GM11168 (cell line): ENCODE measurements at regions not wholly inside any gene's neighbourhood (a gene's known extent, or its start where the extent isn't known, plus 50 kb on each side); places are given as distances from the start of the nearest gene placed in this dataset.

Experiments
- in situ Hi-C: fragments of 300-500 bp; cut with MboI; formaldehyde crosslinking; loops from one replicate; pipeline ENCODE4 v1.12.0; 2022; ENCODE audit warnings: low sequenced_read_pairs; ENCODE audit not compliant: unreplicated experiment

DNA sequence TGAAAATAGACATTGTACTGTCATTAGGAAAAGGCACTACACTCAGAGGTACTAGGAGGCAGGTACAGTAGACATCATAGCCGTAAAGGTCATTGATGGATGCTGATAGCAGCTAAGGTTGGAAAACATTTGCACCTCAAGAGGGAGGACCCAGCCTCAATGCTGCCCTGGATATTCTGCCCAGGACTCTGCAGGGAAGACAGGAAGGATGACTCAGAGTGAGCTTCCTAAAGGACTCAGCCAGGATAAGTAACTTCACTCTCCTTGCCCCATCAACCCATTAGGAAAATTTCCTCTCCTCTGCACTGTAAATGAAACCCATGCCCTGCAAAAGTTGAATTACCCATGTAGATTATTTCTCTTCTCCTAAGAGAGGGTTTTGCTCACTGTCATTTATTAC lies 617.9 kb upstream of the MKI67 start:
- in situ Hi-C loops = no loop called here

DNA sequence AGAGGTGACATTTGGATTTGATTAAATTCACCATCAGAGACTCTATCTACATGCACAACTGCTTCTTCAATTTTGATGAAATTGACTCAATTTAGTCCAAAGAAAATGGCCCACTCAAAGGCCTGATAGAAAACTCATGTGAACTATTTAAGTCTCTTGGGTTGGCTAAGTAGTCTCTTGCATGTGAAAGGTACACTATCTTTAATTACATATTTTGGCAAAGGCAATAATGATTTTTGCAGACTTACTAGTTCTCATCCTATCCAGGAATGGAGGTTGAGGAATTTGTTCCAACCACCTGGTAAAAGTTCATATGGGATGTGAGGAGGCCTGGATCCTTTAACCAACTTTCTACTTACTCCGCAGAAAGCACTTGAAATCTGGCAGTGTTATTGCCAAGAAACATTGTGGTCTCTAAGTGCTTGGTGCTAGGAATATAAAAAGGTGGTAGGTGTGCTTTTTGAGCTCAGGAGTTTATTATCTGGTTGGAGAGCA lies 618.6 kb upstream of the MKI67 start:
- in situ Hi-C loops = no loop called here

DNA sequence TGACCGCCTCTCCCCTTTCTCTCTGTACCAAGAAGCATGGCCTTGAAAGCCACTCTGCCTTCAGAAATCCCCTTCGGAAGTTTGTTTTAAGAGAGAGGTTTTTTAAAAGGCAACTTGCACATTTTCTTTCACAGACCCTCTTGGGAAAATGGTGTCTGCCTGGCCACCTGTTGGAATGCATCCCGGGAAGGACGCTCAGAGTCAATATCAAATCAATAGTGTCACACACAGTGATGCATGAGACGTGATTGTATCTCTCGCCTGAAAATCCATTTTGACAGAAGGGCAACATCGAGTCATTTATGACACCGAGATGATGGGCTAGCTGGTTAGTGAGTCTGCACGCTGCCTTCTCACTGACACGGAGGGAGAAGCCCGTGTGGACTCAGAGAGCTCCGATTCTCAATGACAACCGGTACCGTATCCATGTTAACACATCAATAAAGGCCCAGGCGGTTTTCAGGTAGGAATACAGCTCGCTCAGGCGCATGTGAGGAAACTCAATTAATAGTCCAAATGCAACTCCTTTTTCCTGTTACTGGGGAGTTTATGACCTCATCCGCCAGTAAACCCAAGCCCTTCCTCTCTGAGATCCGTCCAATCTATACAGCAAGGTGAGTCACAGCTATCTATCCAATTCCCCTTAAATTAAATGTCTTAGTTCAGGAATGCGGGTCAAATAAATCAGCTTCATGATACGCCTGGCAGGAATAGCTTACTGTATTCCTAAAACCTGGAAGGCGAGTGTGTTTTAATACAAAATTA lies 621.5 kb upstream of the MKI67 start:
- in situ Hi-C loops = no loop called here

DNA sequence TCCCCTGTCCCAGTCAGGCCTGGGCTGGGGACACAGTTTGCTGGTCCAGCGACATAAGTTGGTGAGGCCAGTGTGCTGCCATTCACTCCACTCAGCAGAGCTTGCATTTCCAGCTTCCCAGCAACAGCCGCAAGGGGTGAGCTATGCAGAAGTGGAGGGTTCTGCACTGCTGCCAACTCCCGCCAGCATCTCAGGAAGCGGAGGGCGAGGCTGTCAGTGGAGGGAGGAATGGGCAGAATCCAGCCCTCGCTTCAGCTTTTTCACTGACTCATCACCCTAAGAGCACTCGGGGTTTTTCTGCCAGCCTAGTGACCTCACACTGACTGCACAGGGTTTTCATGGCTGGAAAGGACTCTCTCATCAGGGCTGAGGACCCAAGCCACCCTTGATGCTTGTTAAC lies 625.1 kb upstream of the MKI67 start:
- in situ Hi-C loops = no loop called here

DNA sequence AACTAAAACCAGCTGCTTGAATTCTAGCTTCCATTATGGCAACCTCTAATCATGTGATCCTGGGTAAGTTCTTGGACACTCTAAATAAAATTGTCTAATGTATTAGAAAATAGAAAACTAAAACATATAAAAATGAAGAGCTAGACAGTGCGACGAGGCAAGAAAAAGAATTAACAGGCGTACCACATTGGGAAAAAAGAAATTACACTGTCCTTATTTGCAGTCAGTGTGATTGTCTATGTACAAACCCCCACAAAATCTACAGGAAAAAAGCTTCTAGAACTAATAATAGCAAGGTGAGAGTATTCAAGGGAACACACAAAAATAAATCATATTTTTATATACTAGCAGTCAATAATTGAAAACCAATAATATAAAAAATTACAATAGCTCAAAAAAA lies 625.6 kb upstream of the MKI67 start:
- in situ Hi-C loops = no loop called here

DNA sequence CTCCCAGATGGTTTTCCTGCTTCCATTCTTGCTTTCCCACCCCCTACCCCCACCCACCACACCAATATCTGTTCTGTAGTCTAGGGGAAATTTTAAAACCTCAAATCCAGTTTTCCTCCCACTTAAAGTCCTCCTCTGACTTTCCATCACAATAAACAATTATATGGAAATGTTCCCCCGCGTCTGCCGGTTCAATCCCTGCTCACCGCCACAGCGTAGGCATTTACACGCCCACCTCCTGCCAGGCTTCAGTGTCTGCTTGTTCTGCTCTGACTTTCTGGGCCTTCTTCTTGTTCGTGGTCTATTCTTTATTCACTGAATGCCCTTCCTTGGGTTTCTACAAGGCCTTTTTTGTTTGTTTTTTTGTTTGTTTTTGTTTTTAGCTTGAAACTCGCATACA lies 633.0 kb upstream of the MKI67 start:
- in situ Hi-C loops = no loop called here

DNA sequence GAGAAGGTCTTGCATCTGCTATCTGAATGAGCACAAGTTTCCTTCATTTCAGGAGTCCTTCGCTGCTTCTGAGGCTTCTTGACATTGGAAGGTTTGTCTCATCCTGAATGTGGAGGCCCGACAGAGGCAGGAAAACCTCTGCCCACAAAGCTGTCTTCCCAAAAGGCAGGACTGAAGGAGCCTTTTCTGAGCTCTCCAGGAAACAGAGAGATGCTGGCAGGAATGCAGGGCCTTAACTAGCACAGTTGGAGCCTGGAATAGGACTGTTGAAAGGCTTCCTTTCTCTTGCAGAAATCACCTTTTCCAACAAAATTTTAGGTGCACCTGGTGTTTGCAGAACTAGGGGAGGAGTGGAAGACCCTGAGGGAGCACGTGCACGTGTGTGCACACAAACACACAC lies 637.4 kb upstream of the MKI67 start:
- in situ Hi-C loops = no loop called here

DNA sequence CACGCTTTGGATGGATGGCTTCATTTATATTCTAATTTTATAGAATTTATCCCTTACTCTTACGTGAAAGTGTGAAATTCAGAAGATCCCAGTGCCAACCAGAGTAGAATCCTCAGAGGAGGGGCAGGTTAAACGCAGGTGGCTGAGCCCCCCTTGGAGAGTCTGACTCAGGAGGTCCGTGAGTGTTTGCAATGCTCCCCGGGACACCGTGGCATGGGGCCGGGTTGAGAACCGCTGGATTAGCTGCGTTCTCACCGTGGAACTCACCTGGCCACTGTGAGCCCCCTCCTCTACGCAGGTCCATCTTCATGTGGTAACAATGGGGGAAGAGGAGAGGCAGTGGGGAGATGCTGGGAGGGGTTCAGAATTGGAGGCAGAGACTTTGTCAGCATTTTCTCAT lies 638.0 kb upstream of the MKI67 start:
- in situ Hi-C loops = no loop called here

DNA sequence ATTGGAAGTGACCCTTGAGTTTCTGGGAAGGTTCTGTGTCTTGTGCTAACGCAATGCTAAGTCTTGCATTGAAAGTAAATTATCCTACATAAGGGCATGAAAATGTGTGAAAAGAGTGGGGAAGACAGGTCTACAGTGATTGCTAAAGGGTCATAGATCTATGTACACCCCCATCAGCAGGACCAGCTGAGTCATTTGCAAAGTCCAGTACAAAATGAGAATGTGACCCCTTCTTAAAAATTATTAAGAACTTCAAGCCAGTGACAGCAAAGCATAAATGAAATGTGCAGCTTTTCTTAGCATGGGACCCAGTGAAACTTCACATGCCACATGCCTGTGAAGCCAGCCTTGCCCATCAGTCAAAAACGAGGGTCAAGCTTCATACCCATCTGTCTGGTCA lies 640.7 kb upstream of the MKI67 start:
- in situ Hi-C loops = no loop called here

DNA sequence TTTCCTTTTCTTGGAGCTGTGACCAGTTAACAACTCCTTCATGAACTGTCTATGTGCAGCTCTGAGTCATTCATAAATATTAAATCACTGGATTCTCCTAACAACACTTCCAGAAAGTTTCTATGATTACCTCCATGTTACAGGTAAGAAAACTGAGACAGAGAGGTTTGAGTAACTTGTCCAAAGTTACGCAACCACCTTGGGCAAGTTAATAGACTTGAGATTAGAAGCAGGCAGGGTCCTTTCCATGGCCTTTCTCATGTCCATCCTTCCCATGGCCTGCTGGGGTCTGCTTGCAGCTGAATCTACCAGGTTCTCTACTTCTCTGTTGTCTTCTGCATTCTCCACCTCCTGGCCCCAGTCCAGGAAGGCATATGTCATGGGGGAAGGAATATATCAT lies 648.8 kb upstream of the MKI67 start:
- in situ Hi-C loops = no loop called here

DNA sequence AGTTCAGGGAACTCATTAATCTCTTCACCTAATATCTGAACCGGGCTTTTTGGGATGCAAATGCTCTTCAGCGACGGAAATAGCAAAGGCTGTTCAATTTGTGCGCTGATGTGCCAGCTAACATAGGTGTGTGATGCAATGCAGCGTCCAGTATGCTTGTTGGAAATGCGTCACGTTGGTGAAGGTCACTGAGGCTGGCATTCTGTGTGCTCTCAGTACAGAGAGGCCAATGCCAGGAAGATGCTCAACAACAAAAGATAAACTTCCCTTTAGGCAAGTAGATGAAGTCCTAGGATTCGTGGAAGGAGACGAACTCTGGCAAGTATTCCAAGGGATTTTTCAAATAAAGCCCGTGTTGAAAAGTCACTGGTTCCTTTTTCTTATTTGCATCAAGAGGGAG lies 649.5 kb upstream of the MKI67 start:
- in situ Hi-C loops = no loop called here

DNA sequence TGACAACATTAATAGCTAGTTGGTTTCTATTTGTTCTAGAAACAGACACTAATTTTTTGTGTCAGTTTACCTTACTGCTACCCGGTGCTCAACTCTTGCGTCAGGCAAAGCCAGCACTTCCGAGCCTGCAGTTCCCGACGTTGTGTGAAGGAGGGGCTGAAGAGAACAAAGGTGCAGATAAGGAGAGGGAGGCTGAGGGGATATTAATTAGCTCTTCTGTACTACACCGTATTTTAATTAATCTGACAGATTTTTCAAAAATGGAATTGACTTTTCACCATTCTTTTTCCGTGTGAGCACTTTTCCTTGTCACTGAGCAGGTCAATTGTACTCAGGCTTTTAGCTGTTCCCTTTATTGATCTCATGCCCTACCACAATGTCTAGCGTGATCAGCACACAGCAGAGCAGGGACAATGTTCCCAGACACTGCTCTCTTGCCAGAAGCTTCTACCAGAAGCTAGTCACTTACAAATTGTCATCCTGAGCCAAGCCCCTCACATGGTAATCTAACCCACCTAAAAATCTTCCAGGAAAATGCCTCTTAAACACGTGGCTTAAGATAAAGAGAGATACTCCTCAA lies 650.5 kb upstream of the MKI67 start:
- in situ Hi-C loops = no loop called here

DNA sequence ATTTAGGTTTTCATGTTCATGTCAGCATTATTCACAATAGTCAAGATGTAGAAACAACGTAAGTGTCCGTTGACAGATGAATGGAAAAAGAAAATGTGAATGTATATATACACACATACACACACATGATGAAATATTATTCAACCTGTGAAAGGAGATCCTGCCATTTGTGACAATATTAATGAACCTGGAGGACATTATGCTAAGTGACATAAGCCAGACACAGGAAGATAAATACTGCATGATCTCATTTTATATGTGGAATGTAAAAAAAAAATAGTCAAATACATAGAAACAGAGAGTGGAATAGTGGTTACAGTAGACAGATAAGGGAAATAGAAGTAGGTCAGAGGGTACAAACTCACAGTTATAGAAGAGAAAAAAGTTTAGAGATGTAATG lies 651.1 kb upstream of the MKI67 start:
- in situ Hi-C loops = no loop called here

DNA sequence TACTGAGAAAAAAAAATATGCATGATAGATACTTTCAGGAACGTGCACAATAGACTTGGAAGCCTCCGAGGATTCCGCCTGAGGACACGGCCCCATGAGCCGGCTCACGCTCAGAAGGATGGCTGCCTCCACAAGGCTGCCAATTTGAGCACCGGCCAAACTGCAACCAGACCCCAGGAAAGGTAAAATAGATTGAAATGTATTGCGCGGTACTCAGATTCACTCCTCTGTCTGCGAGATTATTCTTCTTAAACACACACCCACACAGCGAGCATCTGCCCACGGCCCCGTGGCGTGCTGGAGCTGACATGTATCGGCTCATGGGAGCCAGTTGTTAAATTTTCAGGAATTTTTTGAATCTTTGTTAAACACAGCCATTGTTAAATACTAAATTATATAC lies 653.2 kb upstream of the MKI67 start:
- in situ Hi-C loops = no loop called here

DNA sequence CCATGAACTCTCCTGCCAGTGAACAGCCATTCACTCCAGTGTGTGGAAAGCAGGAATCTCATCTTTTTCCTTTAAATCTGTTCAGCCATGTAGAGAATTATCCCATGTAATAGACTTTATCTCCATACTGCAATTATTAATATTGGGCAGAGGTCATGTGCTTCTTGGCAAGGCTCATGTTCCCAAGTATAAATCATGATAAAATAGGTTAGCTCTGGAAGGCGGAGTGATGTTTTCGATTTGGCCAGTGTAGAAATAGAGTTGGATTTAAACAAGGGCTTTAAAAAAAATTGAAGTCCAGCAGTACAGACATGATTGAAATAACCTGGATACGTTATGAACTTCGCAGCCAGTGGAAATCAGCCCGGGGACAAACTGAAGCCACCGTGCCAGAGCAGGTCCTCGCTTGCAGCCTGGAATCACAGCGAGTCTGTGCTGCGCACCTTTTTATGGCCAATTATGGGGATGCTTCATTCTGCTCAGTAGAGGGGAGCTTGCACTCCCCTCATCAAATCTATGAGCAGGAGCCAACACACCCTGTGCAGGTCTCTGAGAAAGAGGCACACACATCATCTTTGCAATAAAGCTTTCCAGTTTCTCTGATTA lies 654.0 kb upstream of the MKI67 start:
- in situ Hi-C loops = no loop called here

DNA sequence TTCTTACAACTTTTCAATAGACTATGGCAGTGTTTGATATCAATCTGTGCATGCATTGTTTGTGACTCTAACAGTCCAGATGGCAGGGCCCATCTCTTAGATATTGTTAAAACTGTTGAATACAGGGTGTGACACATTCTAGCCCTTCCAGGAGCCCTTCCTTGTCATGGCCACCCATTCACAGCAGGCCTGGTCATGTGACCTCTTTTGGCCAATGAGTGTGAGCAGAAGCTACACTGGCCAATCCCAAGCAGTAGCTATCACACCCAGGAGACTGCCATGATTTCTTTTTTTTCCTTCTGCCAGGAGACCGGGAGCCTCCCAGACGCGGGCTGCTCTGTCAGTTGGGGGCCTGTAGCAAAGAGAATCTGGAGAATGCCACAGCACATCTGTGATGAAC lies 655.4 kb upstream of the MKI67 start:
- in situ Hi-C loops = no loop called here

DNA sequence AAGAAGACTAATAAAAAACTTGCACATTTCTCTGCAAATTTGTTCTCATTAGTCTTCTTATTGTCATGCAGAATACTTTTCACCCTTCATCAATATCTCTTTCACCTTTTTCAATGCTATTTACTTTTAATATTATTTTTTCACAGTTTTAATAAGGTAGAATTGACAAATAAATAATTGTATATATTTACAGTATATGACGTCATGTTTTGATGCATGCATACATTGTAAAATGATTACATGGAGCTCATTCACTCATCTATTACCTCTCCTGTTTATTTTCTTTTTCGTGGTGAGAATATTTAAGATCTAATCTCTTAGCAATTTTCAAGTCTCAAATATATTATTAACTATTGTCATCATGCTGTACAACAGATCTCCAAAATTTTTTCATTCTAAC lies 658.2 kb upstream of the MKI67 start:
- in situ Hi-C loops = no loop called here

DNA sequence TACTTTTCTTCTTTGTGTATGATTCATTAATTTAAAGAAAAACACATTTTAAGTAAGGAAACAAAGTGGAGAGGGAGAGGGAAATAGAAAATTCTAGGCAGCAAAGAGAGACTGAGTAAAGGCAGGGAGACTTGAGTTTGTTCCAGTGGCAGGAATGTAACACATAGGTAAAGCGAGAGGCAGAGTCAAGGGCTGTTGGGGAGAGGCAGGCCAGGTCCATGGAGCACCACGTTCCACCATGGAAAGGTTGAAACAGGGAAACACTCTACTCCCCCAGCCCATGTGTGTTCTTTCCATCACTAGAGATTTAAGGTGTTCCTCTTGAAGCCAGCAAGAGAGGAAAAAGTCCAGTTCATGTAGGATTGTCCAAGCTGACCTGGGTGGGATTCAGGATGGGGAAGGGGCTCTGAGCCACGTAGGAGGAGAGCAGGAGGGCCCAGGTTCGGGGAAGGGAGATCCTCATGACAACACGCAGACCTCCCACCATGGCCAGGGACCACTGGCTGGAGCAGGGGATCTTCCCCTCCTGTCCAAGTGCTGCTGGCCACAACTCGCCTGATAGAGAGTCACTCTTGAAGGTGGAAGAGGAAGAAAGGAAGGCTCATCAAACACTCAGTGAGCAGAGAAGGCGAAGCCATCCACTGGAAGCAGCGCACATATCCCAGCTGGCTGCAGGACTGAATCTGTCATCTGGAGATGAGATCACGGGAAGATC lies 666.4 kb upstream of the MKI67 start:
- in situ Hi-C loops = no loop called here

DNA sequence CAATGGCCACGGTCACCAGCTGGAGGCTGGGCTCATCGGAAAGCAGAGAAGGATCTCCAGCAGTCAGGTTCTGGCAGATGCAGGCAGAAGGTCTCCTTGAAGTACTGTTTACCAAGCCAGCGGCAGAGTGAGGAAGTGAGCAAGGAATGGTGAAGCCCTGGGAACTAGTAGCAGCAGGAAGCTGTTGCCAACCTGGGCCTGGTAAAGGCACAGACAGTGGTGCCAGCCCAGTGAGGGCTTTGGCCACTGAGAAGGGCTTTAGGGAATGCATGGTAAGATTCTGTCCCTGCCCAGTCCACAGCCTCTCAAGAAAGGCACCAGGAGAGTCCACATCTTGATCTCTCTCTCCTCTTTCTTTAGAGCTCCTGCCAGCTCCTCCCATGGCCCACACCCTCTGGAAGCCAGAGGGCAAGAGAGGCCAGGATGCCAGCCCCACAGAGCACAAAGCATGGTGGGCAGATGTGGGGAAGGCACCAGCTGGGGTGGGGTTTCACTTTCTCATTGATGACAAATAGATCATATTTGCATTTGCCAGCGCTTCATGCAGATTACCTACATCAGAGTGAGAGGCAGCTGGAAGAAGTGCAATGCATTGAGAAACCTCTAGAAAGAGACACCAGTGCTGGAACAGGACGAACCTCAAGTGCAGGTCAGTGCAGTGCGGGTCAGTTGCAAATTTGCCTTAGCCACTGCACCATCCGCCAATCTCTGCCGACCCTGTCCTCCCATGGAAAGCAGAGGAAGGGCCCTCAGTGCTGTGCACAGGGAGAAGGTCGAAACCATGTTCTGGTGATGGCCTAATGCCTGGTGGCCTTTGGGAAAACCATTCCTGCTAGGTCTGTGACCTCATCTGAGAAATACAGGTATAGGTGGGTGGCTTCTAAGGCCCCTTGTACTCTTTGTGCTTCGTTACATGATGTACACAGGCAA lies 667.8 kb upstream of the MKI67 start:
- in situ Hi-C loops = no loop called here

DNA sequence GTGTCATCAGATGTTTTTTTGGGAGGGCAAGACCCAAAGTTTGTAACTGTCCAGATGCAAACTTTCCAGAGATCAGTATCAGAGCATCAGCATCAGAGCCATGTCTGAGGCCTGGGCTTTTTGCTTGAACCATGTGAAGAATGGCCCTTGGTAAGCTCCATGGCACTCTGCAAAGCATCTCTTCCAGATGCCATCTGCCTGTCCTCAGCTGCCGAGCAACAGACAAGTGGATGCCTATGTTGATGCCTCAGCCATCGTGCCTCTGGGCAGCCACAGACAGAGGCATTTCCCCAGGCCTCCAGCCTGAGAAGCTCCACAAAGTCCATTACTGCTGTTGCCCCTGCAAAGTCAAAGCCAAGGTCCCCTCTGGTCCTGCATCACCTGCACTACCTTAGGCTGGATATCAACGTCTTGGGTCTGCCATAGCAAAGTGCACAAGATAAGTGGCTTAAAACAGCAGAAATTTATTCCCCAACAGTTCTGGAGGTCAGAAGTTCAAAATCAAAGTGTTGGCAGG lies 670.2 kb upstream of the MKI67 start:
- in situ Hi-C loops = no loop called here
